ENCODE measurements at regions not wholly inside any gene's neighbourhood (a gene's known extent, or its start where the extent isn't known, plus 50 kb on each side); places are given as distances from the start of the nearest gene placed in this dataset.

DNA sequence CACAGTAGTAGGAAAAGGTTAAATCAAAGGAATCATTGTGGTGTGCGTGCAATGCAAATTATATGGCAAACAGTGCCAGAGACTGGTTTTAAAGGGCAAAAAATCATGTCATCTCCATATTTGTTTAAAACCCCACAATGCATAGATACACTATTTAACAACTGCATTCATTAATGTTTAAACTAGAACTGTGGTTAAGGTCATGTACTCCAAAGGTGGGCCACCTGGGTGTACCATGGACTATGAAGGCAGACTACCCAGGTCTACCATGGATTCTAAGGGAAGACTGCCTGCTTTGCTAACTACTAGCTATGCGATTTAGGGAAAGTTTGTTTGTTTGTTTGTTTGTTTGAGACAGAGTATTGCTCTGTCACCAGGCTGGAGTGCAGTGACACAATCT is 356.3 kb downstream of the ZEB2 start:
- no peak overlapping the region for H3K4me3 ChIP-seq (ENCODE audit: low read depth, low read length)
- TF ChIP-seq, protein P1, sequence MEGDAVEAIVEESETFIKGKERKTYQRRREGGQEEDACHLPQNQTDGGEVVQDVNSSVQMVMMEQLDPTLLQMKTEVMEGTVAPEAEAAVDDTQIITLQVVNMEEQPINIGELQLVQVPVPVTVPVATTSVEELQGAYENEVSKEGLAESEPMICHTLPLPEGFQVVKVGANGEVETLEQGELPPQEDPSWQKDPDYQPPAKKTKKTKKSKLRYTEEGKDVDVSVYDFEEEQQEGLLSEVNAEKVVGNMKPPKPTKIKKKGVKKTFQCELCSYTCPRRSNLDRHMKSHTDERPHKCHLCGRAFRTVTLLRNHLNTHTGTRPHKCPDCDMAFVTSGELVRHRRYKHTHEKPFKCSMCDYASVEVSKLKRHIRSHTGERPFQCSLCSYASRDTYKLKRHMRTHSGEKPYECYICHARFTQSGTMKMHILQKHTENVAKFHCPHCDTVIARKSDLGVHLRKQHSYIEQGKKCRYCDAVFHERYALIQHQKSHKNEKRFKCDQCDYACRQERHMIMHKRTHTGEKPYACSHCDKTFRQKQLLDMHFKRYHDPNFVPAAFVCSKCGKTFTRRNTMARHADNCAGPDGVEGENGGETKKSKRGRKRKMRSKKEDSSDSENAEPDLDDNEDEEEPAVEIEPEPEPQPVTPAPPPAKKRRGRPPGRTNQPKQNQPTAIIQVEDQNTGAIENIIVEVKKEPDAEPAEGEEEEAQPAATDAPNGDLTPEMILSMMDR (IDR thresholded peaks at IDR 0.05; ENCODE audit: borderline replicate concordance, insufficient read depth, low read depth, low read length), result no peak

DNA sequence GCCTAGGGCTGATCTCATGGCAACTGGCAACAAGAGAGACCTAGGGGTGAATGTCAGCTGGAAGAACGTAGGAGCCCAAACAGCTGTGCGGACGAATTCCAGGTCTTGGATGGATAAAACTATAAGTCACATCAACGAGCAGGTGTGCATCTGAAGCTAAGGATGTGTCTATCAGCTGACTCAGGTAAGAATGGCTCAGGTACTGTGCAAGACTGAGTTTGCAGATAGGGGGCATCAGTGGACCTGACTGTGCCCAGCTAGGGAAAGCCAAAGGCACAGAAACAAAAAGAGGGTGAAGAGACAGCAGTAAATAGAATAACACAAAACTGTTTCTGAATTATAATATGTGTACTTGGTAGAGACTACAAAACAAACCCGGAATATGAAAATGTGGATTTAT is 357.3 kb downstream of the ZEB2 start:
- TF ChIP-seq, protein P1 (IDR thresholded peaks at IDR 0.05; ENCODE audit: borderline replicate concordance, insufficient read depth, low read depth, low read length), result peak; percentile 74
- H3K4me3 ChIP-seq (ENCODE audit: low read depth, low read length), result no peak overlapping the region

DNA sequence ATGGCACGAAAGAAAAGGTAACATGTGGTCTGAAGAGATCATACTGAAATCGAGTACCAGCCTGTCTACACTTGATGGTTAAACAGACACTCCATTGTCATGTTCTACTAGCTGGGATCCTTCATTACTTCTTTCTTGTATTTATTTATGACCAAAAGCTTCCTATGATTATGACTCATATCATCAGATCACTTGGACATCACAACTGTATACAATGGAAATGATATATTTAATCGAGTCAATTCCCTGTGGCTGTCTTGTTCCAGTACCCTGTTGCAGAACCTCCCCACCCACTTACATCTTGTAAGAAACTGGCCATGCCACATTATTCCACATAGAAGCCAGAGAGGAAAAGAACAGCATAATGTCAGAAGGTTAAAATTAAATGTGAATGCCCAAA is 358.9 kb downstream of the ZEB2 start:
- H3K4me3 ChIP-seq (ENCODE audit: low read depth, low read length), result no peak overlapping the region
- TF ChIP-seq, protein P1 (IDR thresholded peaks at IDR 0.05; ENCODE audit: borderline replicate concordance, insufficient read depth, low read depth, low read length), result no peak

DNA sequence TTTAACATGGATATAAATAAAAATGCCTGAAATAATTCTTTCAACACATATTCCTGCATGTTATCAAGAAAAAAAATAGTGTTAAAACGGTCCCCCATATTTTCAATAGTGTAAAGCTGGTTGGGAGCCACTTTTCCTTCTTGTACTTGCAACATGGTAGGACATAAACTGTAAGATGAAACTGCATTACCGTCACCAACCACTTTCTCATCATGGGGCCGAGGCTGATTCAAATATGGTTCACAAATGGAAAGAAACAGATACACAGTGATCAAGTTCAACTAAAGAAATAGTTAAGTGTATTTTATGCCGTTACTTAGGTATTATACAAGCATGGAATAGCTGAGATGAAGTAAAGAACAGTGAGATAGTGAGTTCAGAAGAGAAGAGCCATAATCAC is 360.7 kb downstream of the ZEB2 start:
- TF ChIP-seq, protein P1 (IDR thresholded peaks at IDR 0.05; ENCODE audit: borderline replicate concordance, insufficient read depth, low read depth, low read length), result no peak
- H3K4me3 ChIP-seq (ENCODE audit: low read depth, low read length), result no peak overlapping the region

DNA sequence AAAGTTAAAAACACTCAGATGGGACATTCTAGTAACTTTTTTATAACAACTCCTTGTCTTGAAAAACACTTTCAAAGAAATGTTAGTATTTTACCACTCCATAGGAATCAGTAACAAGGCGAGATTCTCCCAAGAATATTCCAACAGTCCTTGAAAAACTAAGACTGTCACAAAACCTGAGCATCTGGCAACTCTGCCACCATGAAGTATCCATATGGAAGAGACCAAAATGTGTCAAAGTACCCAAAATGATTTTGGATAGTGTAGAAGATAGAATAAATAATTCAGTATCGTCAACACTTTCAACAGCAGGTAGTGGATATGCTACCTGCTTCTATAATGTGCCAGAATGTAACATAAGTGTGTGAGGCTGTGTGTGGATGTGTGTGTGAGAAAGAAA is 361.8 kb downstream of the ZEB2 start:
- TF ChIP-seq, protein P1 (IDR thresholded peaks at IDR 0.05; ENCODE audit: borderline replicate concordance, insufficient read depth, low read depth, low read length), result no peak
- no peak overlapping the region for H3K4me3 ChIP-seq (ENCODE audit: low read depth, low read length)

DNA sequence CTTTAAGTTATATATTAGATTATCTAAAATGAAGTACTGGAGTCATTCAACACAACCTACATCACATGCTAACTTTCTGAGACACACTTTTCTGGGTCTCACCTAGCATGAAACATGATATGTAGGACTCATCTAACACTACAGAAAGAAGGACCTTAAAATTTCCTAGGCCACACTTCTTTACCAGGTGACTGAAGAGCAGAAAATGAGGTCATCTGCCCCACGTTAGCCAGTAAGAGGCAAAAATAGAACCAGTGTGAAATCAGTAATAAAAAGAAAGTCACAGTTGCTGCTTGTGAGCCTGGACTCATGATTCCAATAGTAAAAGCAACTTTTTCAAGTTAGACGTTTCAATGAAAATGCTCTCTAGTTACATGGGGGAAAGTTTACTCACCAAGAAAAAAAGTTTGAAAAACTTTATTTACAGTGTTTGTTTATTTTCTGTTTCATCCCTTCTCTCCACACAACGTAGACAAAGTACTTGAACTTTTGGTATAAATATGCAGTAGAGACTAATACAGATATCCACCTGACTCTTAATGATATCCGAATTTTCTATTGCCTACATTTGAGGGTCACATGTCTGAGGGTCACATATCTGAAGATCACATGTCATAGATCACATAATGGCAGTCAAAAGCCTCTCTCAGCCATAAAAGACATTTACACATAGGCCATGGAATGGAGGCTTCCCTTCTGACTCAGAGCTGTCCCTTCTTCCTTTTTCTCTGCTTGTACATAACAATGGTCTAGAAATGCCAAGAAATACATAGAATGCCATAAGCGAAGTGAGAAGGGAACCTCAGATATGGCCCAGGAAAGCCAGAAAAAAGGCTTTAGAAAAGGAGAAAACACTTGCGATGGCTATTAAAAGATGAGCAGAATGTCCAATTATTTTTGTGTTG is 362.9 kb downstream of the ZEB2 start:
- H3K4me3 ChIP-seq (ENCODE audit: low read depth, low read length), result no peak overlapping the region
- TF ChIP-seq, protein P1 (IDR thresholded peaks at IDR 0.05; ENCODE audit: borderline replicate concordance, insufficient read depth, low read depth, low read length), result no peak

DNA sequence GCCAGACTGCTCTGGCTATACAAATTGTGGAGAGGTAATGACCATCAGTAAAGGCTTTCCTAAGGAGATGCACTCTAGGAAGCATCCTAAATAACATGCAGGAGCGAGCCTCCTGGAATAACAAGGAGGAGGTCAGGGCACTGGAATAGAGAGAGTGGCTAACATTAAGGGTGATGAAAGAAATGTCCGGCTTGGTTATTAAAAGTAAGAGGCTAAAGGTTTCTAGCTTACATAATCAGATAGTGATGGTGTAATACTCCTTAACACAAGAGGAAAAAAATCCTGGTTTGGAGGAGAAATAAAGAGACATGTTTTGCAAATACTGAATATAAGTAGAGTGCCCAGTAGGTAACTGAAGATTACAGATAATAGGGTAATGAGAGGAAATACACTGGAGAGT is 365.7 kb downstream of the ZEB2 start:
- H3K4me3 ChIP-seq (ENCODE audit: low read depth, low read length), result no peak overlapping the region
- TF ChIP-seq, protein P1 (IDR thresholded peaks at IDR 0.05; ENCODE audit: borderline replicate concordance, insufficient read depth, low read depth, low read length), result no peak
